GM23338 (cell line): ENCODE measurements at regions not wholly inside any gene's neighbourhood (a gene's known extent, or its start where the extent isn't known, plus 50 kb on each side); places are given as distances from the start of the nearest gene placed in this dataset.

Source experiments
- ATAC-seq: fragments of 200-7000 bp; cut with Tn5 transposase; 3 replicates; pipeline ENCODE4 v1.9.1; 2020
- DNase-seq: peaks from one replicate; pipeline ENCODE4 v3.0.0-alpha.2; 2015; ENCODE audit warnings: low spot score
- H2AFZ ChIP-seq: fragments of 200-600 bp; sonication (generic); 2 replicates; pipeline ENCODE4 v1.8.0; 2016; ENCODE audit warnings: antibody characterized with exemption, mild to moderate bottlenecking, moderate library complexity
- H3F3A ChIP-seq: fragments of 200-600 bp; sonication (generic); replicated peaks from 2 replicates; pipeline ENCODE4 v1.8.0; 2017; ENCODE audit warnings: antibody characterized with exemption, mixed run types, low read depth
- H3K27ac ChIP-seq: fragments of 200-600 bp; sonication (generic); 2 replicates; pipeline ENCODE4 v1.6.1; 2016; ENCODE audit warnings: low read depth
- H3K27me3 ChIP-seq: fragments of 200-600 bp; sonication (generic); 2 replicates; pipeline ENCODE4 v1.8.0; 2016; ENCODE audit warnings: mild to moderate bottlenecking, mixed run types, moderate library complexity; ENCODE audit not compliant: insufficient read depth
- H3K36me3 ChIP-seq: fragments of 200-600 bp; sonication (generic); 2 replicates; pipeline ENCODE4 v1.8.0; 2016; ENCODE audit warnings: mild to moderate bottlenecking; ENCODE audit not compliant: insufficient read depth
- H3K4me1 ChIP-seq: fragments of 200-600 bp; sonication (generic); 2 replicates; pipeline ENCODE4 v1.8.0; 2016; ENCODE audit warnings: mild to moderate bottlenecking, moderate library complexity; ENCODE audit not compliant: insufficient read depth
- H3K4me2 ChIP-seq: fragments of 200-600 bp; sonication (generic); 2 replicates; pipeline ENCODE4 v1.7.1; 2017; ENCODE audit warnings: mixed run types
- H3K4me3 ChIP-seq: fragments of 200-600 bp; sonication (generic); 2 replicates; pipeline ENCODE4 v1.6.1; 2016; ENCODE audit warnings: mixed run types
- H3K79me2 ChIP-seq: fragments of 200-600 bp; sonication (generic); replicated peaks from 2 replicates; pipeline ENCODE4 v1.8.0; 2017; ENCODE audit warnings: mild to moderate bottlenecking; ENCODE audit not compliant: insufficient read depth
- H3K9me2 ChIP-seq: fragments of 200-600 bp; sonication (generic); 2 replicates; pipeline ENCODE4 v1.8.0; 2017; ENCODE audit not compliant: insufficient read depth
- H4K20me1 ChIP-seq: fragments of 200-600 bp; sonication (generic); replicated peaks from 2 replicates; pipeline ENCODE4 v1.8.0; 2017; ENCODE audit warnings: mild to moderate bottlenecking; ENCODE audit not compliant: insufficient read depth
- H3K27ac Mint-ChIP-seq: 2 replicates; pipeline ENCODE4 v1.8.0; 2020; ENCODE audit warnings: inconsistent platforms, mild to moderate bottlenecking, moderate library complexity, mixed read lengths
- H3K27me3 Mint-ChIP-seq: 3 replicates; pipeline ENCODE4 v1.8.0; 2022; ENCODE audit warnings: low read depth, mild to moderate bottlenecking, moderate library complexity, mixed read lengths, inconsistent platforms; ENCODE audit not compliant: insufficient read depth, poor library complexity
- H3K36me3 Mint-ChIP-seq: 3 replicates; pipeline ENCODE4 v1.8.0; 2021; ENCODE audit warnings: low read depth, mild to moderate bottlenecking, inconsistent platforms, moderate library complexity, mixed read lengths
- H3K4me1 Mint-ChIP-seq: 3 replicates; pipeline ENCODE4 v1.8.0; 2020; ENCODE audit warnings: mild to moderate bottlenecking, inconsistent platforms, mixed read lengths
- H3K4me3 Mint-ChIP-seq: 3 replicates; pipeline ENCODE4 v1.8.0; 2021; ENCODE audit warnings: moderate library complexity, mild to moderate bottlenecking, inconsistent platforms, mixed read lengths
- H3K9me3 Mint-ChIP-seq: 3 replicates; pipeline ENCODE4 v1.8.0; 2020; ENCODE audit warnings: moderate library complexity, mild to moderate bottlenecking, inconsistent platforms, mixed read lengths
- CREB1 ChIP-seq: fragments of 250-450 bp; sonication (Bioruptor Pico); IDR thresholded peaks from 2 replicates; pipeline ENCODE4 v1.5.0; 2020; ENCODE audit warnings: low read depth, mild to moderate bottlenecking, moderate library complexity
- CTCF ChIP-seq, 2 experiments: fragments of 200-600 bp in 1 of 2; sonication (generic) in 1 of 2; conservative IDR thresholded peaks; 2 replicates each; pipeline versions ENCODE4 v1.5.1 to v1.6.1; 2016 to 2017; ENCODE audit warnings: antibody characterized with exemption in 2 of 2, low read depth in 2 of 2, mild to moderate bottlenecking in 2 of 2, moderate library complexity in 1 of 2
- ETS1 ChIP-seq: IDR thresholded peaks from 2 replicates; pipeline ENCODE4 v1.6.1; 2016; ENCODE audit warnings: antibody characterized with exemption
- EZH2 ChIP-seq: fragments of 200-600 bp; sonication (generic); IDR thresholded peaks from one replicate; pipeline ENCODE4 v1.8.0; 2017; ENCODE audit warnings: antibody characterized with exemption, mild to moderate bottlenecking, low read depth; ENCODE audit not compliant: unreplicated experiment
- NANOG ChIP-seq: IDR thresholded peaks from 2 replicates; pipeline ENCODE4 v1.6.1; 2016; ENCODE audit warnings: antibody characterized with exemption, borderline replicate concordance
- POLR2AphosphoS5 ChIP-seq: IDR thresholded peaks from 2 replicates; pipeline ENCODE4 v1.6.1; 2016; ENCODE audit warnings: antibody characterized with exemption, low read depth
- REST ChIP-seq: IDR thresholded peaks from one replicate; pipeline ENCODE4 v1.6.1; 2018; ENCODE audit warnings: antibody characterized with exemption; ENCODE audit not compliant: unreplicated experiment
- STAT1 ChIP-seq: IDR thresholded peaks from one replicate; pipeline ENCODE4 v1.6.1; 2016; ENCODE audit warnings: antibody characterized with exemption; ENCODE audit not compliant: unreplicated experiment
- ZNF114 ChIP-seq: fragments of 250-450 bp; sonication (Bioruptor Pico); IDR thresholded peaks from 2 replicates; pipeline ENCODE4 v1.5.0; 2020; ENCODE audit warnings: mild to moderate bottlenecking, moderate library complexity
- ZNF462 ChIP-seq: fragments of 250-450 bp; sonication (Bioruptor Pico); IDR thresholded peaks from 2 replicates; pipeline ENCODE4 v1.5.0; 2020; ENCODE audit warnings: mild to moderate bottlenecking, moderate library complexity

GRCh38 chr6:92428448-92428847, 990.9 kb downstream of the EPHA7 start:
- peaks cover 1% of the 10 kb centered on the region for H3K27me3 Mint-ChIP-seq
- Histone ChIP-seq H3K27me3 (no peaks in the 10 kb centered on the region), H3F3A (no peaks in the 10 kb centered on the region), H4K20me1 (no peaks in the 10 kb centered on the region), H3K4me1 (no peaks in the 10 kb centered on the region), H3K4me2 (no peak overlapping the region), H2AFZ (no peak overlapping the region), H3K9me2 (no peaks in the 10 kb centered on the region), H3K79me2 (no peaks in the 10 kb centered on the region), H3K4me3 (no peak overlapping the region), H3K27ac (no peak overlapping the region), H3K36me3 (no peaks in the 10 kb centered on the region)
- H3K9me3 Mint-ChIP-seq: no peaks in the 10 kb centered on the region
- no peak overlapping the region for H3K4me3 Mint-ChIP-seq
- TF ChIP-seq STAT1: no peak
- TF ChIP-seq NANOG: no peak
- DNase-seq (no peak), ATAC-seq (no peak)
- H3K36me3 Mint-ChIP-seq: no peaks in the 10 kb centered on the region
- H3K27ac Mint-ChIP-seq: no peak overlapping the region
- no peaks in the 10 kb centered on the region for H3K4me1 Mint-ChIP-seq

GRCh38 chr6:92427453-92427852, 991.9 kb downstream of the EPHA7 start:
- Histone ChIP-seq H3K4me1 (no peaks in the 10 kb centered on the region), H3K9me2 (no peaks in the 10 kb centered on the region), H2AFZ (no peak overlapping the region), H3K27ac (no peak overlapping the region), H3K36me3 (no peaks in the 10 kb centered on the region), H4K20me1 (no peaks in the 10 kb centered on the region), H3K79me2 (no peaks in the 10 kb centered on the region), H3K4me2 (no peak overlapping the region), H3K4me3 (no peak overlapping the region), H3K27me3 (no peaks in the 10 kb centered on the region), H3F3A (no peaks in the 10 kb centered on the region)
- no peaks in the 10 kb centered on the region for H3K36me3 Mint-ChIP-seq
- TF ChIP-seq ZNF114 (CRISPR knock-in tag) (no peak), CTCF (conservative IDR thresholded peaks at IDR 0.05; ENCODE audit: low read depth in 2 of 2) (no peak), ETS1 (no peak), REST (no peak), ZNF462 (CRISPR knock-in tag) (no peak), POLR2AphosphoS5 (no peak), EZH2 (no peak), NANOG (no peak), CREB1 (CRISPR knock-in tag) (no peak)
- H3K9me3 Mint-ChIP-seq: no peaks in the 10 kb centered on the region
- no peak overlapping the region for H3K27ac Mint-ChIP-seq
- peaks cover 1% of the 10 kb centered on the region for H3K27me3 Mint-ChIP-seq
- H3K4me3 Mint-ChIP-seq: no peak overlapping the region
- no peak for DNase-seq
- no peaks in the 10 kb centered on the region for H3K4me1 Mint-ChIP-seq
- ATAC-seq: no peak
